HEK293T (cell line): ENCODE measurements at regions not wholly inside any gene's neighbourhood (a gene's known extent, or its start where the extent isn't known, plus 50 kb on each side); places are given as distances from the start of the nearest gene placed in this dataset.

ENCODE experiments used
- CTCF ChIA-PET: fragments of 350-600 bp; formaldehyde crosslinking; extraction: SDS; loops from one replicate; lab custom pipeline; 2021; ENCODE audit warnings: antibody characterized with exemption, inconsistent platforms; lab: Yijun Ruan, JAX
- POLR2A ChIA-PET: fragments of 350-600 bp; formaldehyde crosslinking; extraction: SDS; loops from one replicate; lab custom pipeline; 2020; ENCODE audit warnings: antibody characterized with exemption, inconsistent platforms; lab: Yijun Ruan, JAX
- DNase-seq: peaks from one replicate; pipeline ENCODE4 v3.0.0; 2012; ENCODE audit warnings: mixed read lengths; ENCODE audit errors: extremely low spot score
- ARNT ChIP-seq: fragments of 450-650 bp; IDR thresholded peaks from 2 replicates; pipeline ENCODE4 v1.6.1; 2017; ENCODE audit warnings: mild to moderate bottlenecking
- BHLHE40 ChIP-seq: fragments of 450-650 bp; IDR thresholded peaks from 2 replicates; pipeline ENCODE4 v1.6.1; 2016; ENCODE audit warnings: mild to moderate bottlenecking, moderate library complexity, borderline replicate concordance
- CTBP1 ChIP-seq: fragments of 450-650 bp; IDR thresholded peaks from 2 replicates; pipeline ENCODE4 v1.6.1; 2016; ENCODE audit warnings: borderline replicate concordance
- ELF4 ChIP-seq: fragments of 450-650 bp; IDR thresholded peaks from 2 replicates; pipeline ENCODE4 v1.6.1; 2017; ENCODE audit warnings: antibody characterized with exemption
- FOXA1 ChIP-seq: fragments of 450-650 bp; IDR thresholded peaks from 2 replicates; pipeline ENCODE4 v1.6.1; 2016; ENCODE audit warnings: mild to moderate bottlenecking
- FOXK2 ChIP-seq: fragments of 450-650 bp; IDR thresholded peaks from 2 replicates; pipeline ENCODE4 v1.6.1; 2016; ENCODE audit warnings: mild to moderate bottlenecking
- FOXM1 ChIP-seq: fragments of 450-650 bp; IDR thresholded peaks from 2 replicates; pipeline ENCODE4 v1.6.1; 2017; ENCODE audit warnings: mild to moderate bottlenecking, borderline replicate concordance
- HDGF ChIP-seq: fragments of 450-650 bp; IDR thresholded peaks from 2 replicates; pipeline ENCODE4 v1.6.1; 2017; ENCODE audit warnings: antibody characterized with exemption, borderline replicate concordance
- L3MBTL2 ChIP-seq: fragments of 450-650 bp; conservative IDR thresholded peaks from 2 replicates; pipeline ENCODE4 v1.6.1; 2016; ENCODE audit warnings: mild to moderate bottlenecking
- LEF1 ChIP-seq: fragments of 450-650 bp; IDR thresholded peaks from 2 replicates; pipeline ENCODE4 v1.6.1; 2017; ENCODE audit warnings: mild to moderate bottlenecking, borderline replicate concordance
- NFRKB ChIP-seq: fragments of 450-650 bp; IDR thresholded peaks from 2 replicates; pipeline ENCODE4 v1.6.1; 2016; ENCODE audit warnings: mild to moderate bottlenecking, moderate library complexity
- SP1 ChIP-seq: fragments of 450-650 bp; IDR thresholded peaks from 2 replicates; pipeline ENCODE4 v1.6.1; 2017
- SUZ12 ChIP-seq: fragments of 450-650 bp; IDR thresholded peaks from 2 replicates; pipeline ENCODE4 v1.6.1; 2016; ENCODE audit warnings: mild to moderate bottlenecking
- TARDBP ChIP-seq: fragments of 450-650 bp; IDR thresholded peaks from 2 replicates; pipeline ENCODE4 v1.6.1; 2016
- ZNF384 ChIP-seq: fragments of 450-650 bp; IDR thresholded peaks from 2 replicates; pipeline ENCODE4 v1.6.1; 2016
- TF ChIP-seq, protein P1 (sequence below): fragments of 450-650 bp; IDR thresholded peaks from 2 replicates; pipeline ENCODE4 v1.6.1; 2016

DNA sequence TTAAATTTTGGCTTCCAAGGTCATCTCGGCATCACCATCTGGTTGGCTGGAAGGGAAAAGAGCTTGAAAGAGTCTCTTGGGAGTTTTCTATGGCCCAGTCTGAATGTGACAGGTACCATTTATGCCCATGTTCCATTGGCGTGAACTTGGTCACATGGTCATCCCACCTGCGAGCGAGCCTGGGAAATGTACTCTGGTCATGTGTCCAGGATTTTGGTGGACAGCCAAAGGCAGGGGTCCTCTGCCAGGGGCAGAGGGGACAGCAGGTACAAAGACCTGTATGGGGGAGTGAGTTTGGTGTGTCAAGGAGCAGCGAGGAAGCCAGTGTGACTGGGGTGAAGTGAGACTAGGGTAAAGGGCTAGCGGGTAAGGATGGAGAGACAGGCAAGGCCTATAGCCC is 112.6 kb downstream of the CDC5L start:
- no peak for TF ChIP-seq FOXK2
- no peak for TF ChIP-seq NFRKB
- TF ChIP-seq CTBP1: no peak
- no peak for TF ChIP-seq LEF1
- TF ChIP-seq, protein P1, sequence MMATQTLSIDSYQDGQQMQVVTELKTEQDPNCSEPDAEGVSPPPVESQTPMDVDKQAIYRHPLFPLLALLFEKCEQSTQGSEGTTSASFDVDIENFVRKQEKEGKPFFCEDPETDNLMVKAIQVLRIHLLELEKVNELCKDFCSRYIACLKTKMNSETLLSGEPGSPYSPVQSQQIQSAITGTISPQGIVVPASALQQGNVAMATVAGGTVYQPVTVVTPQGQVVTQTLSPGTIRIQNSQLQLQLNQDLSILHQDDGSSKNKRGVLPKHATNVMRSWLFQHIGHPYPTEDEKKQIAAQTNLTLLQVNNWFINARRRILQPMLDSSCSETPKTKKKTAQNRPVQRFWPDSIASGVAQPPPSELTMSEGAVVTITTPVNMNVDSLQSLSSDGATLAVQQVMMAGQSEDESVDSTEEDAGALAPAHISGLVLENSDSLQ: no peak
- no peak for TF ChIP-seq FOXM1
- ChIA-PET CTCF (interaction anchor here (0.8 kb wide), 1 partner anchor 1215 kb away, joined by 3 read pairs; no protein-coding TSS in a partner anchor), POLR2A (no interaction called here)
- DNase-seq: no peak

DNA sequence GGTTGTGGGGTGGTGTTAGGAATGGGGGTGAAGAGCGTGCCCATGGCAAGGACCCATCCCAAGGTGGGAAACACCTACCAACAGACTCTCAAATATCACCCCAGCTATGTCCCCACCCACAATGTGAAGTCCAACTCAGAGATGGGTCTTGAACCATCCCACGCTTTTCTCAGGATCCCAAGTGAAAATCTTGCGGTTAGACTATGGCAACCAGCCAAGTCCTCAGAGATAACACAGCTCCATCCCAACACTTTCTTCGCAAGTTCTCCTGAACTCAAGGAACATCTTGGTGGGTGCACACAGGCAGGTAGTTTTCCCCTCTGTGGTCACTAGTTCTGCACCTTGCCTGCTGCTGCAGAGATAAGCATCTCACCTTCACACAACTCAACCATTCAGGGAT is 116.0 kb downstream of the CDC5L start:
- DNase-seq: no peak
- ChIA-PET CTCF (no interaction called here), POLR2A (no interaction called here)
- TF ChIP-seq BHLHE40 (no peak), CTBP1 (no peak), ARNT (no peak), SP1 (no peak), FOXA1 (no peak), HDGF (no peak), TARDBP (no peak), L3MBTL2 (no peak)
- TF ChIP-seq, protein P1: no peak

DNA sequence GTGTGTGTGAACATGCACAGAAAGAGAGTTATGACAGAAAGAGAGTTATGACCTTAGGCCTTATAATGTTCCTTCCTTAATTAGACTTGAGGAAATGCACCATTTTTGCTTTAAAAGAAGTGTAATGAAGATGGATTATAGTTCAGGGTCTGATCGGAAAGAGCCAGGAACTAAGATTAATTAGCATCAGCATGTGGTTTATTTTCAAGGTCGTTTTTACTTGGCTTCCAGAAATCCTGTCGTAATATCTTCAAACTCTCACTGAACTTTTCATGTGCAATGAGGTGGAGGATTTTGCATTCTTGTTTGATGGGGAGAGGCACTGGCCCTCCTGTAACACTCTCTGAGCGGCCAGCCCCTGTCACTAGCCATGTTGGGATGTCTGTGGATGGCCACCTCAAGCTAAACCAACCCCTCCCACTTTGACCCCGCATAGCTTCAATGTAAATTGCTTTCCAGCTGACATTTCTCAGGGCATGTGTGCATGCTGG is 116.8 kb downstream of the CDC5L start:
- POLR2A ChIA-PET: no interaction called here
- DNase-seq: no peak
- CTCF ChIA-PET: no interaction called here
- TF ChIP-seq FOXM1 (no peak), LEF1 (no peak), L3MBTL2 (no peak), ZNF384 (no peak), ARNT (no peak), TARDBP (no peak), HDGF (no peak), NFRKB (no peak), SUZ12 (no peak), FOXK2 (no peak), ELF4 (no peak), SP1 (no peak), FOXA1 (no peak), BHLHE40 (no peak)
- TF ChIP-seq, protein P1: no peak

DNA sequence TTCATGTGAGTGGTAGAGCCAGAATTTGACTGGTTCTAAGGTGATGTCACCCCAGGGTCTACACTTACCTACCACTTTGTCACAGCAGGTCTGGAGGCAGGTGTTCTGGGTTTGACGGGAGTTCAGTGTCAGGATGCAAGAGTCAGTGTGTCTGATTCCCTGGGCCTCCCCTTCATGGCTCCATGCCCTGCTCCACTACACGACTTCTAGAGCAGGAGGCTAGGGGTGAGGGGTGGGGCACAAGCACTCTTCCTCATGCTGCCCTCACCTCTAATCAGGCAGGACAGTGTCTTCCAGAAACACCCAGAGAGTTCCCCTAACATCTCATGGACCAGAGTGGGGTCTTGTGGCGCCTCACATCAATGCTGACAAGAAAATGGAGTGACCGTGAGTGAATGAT is 118.2 kb downstream of the CDC5L start:
- TF ChIP-seq TARDBP: no peak
- TF ChIP-seq SUZ12: no peak
- TF ChIP-seq CTBP1: no peak
- no peak for TF ChIP-seq SP1
- TF ChIP-seq FOXK2: no peak
- TF ChIP-seq FOXM1: no peak
- TF ChIP-seq BHLHE40: no peak
- TF ChIP-seq ELF4: no peak
- POLR2A ChIA-PET: no interaction called here
- DNase-seq: no peak
- CTCF ChIA-PET: no interaction called here

DNA sequence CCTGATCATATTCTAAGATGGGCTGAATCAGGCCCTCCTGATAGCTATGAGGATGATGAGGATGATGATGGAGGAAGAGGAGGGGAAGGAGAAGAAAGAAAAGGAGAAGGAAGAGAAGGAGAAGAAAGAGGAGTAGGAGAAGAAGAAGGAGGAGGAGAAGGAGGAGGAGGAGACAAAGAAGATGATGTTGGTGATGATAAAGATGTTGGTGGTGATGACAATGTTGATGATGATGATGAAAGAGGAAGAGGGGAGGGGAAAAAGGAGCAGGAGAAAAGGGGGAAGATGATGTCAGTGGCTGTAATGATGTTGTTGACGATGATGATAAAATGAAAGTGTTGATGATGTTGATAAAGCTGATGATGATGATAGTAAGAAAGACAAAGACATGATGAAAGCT is 119.5 kb downstream of the CDC5L start:
- no peak for TF ChIP-seq L3MBTL2
- no peak for TF ChIP-seq BHLHE40
- TF ChIP-seq FOXM1: no peak
- no peak for TF ChIP-seq FOXA1
- TF ChIP-seq SP1: no peak
- no peak for TF ChIP-seq ARNT
- no peak for TF ChIP-seq CTBP1
- ChIA-PET CTCF (no interaction called here), POLR2A (no interaction called here)
- no peak for DNase-seq

DNA sequence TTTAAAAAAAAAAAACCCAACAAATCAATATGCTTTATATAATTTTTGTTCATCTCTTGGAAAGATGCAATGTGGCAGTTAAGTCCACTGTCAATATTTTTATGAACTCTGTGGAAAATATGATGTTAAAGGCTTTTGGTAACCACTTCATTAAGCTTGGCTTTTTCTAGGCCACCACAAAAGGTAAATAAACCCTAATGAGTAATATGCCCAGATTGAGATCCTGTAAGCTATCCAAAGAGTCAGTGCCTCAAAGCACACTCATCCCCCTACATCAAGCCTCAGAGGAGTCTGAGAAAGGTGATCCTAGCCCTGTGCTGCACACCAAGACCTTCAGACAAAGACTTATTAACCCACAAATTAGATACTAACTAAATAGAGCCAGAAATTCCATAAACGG is 121.1 kb downstream of the CDC5L start:
- CTCF ChIA-PET: interaction anchor here (1.4 kb wide), 1 partner anchor 39 kb away, joined by 4 read pairs; no protein-coding TSS in a partner anchor
- no peak for DNase-seq
- POLR2A ChIA-PET: no interaction called here
- no peak for TF ChIP-seq ELF4
- no peak for TF ChIP-seq TARDBP
- TF ChIP-seq ARNT: no peak
- TF ChIP-seq L3MBTL2: no peak
- no peak for TF ChIP-seq FOXM1
- no peak for TF ChIP-seq SP1
- TF ChIP-seq HDGF: no peak
- TF ChIP-seq CTBP1: no peak
- TF ChIP-seq BHLHE40: no peak
- TF ChIP-seq LEF1: no peak
- TF ChIP-seq SUZ12: no peak
